Gastroesophageal sphincter (tissue), 3 donors: ENCODE measurements at regions not wholly inside any gene's neighbourhood (a gene's known extent, or its start where the extent isn't known, plus 50 kb on each side); places are given as distances from the start of the nearest gene placed in this dataset.

ENCODE experiments used
- POLR2AphosphoS5 ChIP-seq: sonication (generic); formaldehyde crosslinking; IDR thresholded peaks from one replicate; pipeline ENCODE4 v1.6.1; 2017; ENCODE audit warnings: antibody characterized with exemption
- TF ChIP-seq, protein P1 (sequence below), 4 experiments: fragments of 200-600 bp in 2 of 4; fragments of 450-650 bp in 2 of 4; sonication (generic) in 1 of 4; IDR thresholded peaks; one replicate each; pipeline ENCODE4 v1.5.1; 2017 to 2019; ENCODE audit warnings: antibody characterized with exemption in 4 of 4, mild to moderate bottlenecking in 2 of 4, moderate library complexity in 2 of 4

DNA sequence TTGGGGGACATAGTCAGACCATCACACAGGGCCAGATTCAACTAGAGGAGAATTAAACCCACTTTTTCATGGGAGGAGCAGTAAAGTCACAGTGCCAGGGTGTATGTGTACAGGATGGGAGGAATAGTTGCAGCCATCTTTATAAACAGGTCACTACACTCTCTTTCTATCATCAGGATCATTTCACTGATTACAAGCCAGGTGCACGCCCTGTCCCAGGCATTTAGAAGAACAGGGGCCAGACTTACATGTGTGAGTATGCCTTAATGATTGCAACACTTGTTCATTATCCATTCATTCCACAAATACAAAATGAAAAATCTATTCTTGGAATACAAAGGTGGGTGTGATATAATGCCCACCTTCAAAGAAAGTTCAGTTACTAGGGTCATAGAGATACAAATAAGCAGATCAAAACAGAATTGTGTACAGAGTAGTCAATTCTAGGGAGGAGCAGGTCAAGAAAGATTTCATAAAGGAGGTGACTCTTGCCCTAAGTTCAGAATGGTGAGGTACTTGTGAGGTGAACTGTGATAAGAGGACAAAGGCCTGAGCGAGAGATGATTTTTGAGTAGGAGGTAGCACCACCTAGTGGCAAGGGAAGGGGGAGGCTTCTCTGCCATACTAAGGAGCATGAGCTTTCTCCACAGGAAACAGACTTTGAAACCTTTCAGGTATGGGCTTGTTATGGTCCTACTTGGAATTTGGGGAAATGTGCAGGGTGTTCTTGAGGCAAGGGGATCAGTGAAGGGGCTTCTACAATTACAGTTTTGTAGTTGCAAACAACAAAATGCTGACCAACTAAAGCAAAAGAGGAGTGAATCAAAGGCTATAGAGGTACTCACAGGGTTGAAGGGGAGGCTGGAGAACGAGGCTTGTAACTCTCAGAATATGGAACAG lies 156.3 kb downstream of the SUCLG1 start:
- TF ChIP-seq POLR2AphosphoS5: no peak
- TF ChIP-seq, protein P1, sequence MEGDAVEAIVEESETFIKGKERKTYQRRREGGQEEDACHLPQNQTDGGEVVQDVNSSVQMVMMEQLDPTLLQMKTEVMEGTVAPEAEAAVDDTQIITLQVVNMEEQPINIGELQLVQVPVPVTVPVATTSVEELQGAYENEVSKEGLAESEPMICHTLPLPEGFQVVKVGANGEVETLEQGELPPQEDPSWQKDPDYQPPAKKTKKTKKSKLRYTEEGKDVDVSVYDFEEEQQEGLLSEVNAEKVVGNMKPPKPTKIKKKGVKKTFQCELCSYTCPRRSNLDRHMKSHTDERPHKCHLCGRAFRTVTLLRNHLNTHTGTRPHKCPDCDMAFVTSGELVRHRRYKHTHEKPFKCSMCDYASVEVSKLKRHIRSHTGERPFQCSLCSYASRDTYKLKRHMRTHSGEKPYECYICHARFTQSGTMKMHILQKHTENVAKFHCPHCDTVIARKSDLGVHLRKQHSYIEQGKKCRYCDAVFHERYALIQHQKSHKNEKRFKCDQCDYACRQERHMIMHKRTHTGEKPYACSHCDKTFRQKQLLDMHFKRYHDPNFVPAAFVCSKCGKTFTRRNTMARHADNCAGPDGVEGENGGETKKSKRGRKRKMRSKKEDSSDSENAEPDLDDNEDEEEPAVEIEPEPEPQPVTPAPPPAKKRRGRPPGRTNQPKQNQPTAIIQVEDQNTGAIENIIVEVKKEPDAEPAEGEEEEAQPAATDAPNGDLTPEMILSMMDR (IDR thresholded peaks at IDR 0.05): peak; percentile 32 to 71 (median 46)
